GM06990 (cell line): ENCODE measurements at regions not wholly inside any gene's neighbourhood (a gene's known extent, or its start where the extent isn't known, plus 50 kb on each side); places are given as distances from the start of the nearest gene placed in this dataset.

Experiments used
- DNase-seq: peaks from one replicate; pipeline ENCODE4 v3.0.0-alpha.2; 2011; ENCODE audit not compliant: insufficient read length; ENCODE audit errors: extremely low read depth
- H3K27me3 ChIP-seq: replicated peaks from 2 replicates; pipeline ENCODE4 v1.6.0; 2011; ENCODE audit warnings: low read length; ENCODE audit not compliant: control insufficient read depth, insufficient read depth
- H3K36me3 ChIP-seq: 2 replicates; pipeline ENCODE4 v1.5.1; 2011; ENCODE audit warnings: low read length; ENCODE audit not compliant: control insufficient read depth, insufficient read depth
- H3K4me3 ChIP-seq: replicated peaks from 2 replicates; pipeline ENCODE4 v1.5.1; 2011; ENCODE audit warnings: low read depth, mild to moderate bottlenecking, control low read depth, low read length
- TF ChIP-seq, protein P1 (sequence below): IDR thresholded peaks from 2 replicates; pipeline ENCODE4 v1.5.1; 2011; ENCODE audit warnings: low read length, control low read depth, mild to moderate bottlenecking, inconsistent platforms; ENCODE audit not compliant: insufficient read depth, poor library complexity, severe bottlenecking

DNA sequence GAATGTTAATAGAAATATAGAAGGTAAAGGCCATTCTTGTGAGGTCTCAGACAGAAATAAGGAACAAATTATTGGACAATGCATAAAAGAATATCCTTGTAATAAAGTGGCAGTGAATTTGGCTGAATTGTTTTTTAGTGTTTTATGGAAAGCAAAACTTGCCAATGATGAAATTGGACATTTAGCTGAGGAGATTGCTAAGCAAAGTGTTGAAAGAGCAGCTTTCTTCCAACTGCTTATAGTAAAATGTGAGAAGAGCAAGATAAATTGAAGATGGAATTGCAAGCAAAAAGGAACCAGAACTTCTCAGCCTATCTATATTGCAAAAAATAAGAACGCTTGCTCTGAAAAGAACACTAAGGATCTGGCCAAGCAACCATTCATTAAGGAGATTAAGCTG, 245.7 kb downstream of the MREG start:
- H3K36me3 ChIP-seq, result no peaks in the 10 kb centered on the region
- TF ChIP-seq, protein P1, sequence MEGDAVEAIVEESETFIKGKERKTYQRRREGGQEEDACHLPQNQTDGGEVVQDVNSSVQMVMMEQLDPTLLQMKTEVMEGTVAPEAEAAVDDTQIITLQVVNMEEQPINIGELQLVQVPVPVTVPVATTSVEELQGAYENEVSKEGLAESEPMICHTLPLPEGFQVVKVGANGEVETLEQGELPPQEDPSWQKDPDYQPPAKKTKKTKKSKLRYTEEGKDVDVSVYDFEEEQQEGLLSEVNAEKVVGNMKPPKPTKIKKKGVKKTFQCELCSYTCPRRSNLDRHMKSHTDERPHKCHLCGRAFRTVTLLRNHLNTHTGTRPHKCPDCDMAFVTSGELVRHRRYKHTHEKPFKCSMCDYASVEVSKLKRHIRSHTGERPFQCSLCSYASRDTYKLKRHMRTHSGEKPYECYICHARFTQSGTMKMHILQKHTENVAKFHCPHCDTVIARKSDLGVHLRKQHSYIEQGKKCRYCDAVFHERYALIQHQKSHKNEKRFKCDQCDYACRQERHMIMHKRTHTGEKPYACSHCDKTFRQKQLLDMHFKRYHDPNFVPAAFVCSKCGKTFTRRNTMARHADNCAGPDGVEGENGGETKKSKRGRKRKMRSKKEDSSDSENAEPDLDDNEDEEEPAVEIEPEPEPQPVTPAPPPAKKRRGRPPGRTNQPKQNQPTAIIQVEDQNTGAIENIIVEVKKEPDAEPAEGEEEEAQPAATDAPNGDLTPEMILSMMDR, result no peak
- DNase-seq, result no peak

DNA sequence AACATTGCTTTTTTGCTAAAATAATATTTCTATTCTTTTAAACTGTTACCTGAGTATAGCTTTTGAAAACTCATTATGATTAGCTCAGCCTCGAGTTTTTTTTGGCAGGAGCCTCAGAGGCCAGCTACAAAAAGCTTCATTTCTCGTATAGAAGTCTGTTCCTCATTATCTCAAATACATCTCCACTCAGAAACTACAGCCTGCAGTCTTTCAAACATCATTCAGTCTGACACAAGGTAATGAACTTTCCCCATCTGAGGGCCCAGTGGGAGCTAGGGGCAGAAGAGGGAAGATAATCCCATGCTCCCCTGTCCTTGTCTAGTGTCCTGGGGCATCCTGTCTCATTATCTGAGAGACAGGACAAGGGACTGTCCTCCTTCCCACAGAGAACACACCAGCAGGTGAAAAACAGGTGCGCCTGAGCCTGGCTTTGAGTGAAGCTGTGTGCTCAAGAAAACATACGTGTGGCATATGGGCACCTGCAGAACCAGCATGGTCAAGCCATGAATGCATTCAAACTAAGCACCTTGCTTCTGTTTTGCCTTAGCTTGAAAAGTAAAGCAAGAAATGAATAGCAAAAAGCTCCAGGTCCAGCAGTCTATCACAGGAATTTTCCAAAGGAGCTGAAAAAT, 247.5 kb downstream of the MREG start:
- Histone ChIP-seq H3K36me3 (no peaks in the 10 kb centered on the region), H3K27me3 (no peaks in the 10 kb centered on the region; the same call in 1 of the 2 replicates), H3K4me3 (no peak overlapping the region)
- no peak for DNase-seq
- TF ChIP-seq, protein P1, result no peak

More for the DNA sequence above, 245.7 kb downstream of the MREG start:
- H3K27me3 ChIP-seq, result no peaks in the 10 kb centered on the region; the same call in 1 of the 2 replicates
- no peak overlapping the region for H3K4me3 ChIP-seq

DNA sequence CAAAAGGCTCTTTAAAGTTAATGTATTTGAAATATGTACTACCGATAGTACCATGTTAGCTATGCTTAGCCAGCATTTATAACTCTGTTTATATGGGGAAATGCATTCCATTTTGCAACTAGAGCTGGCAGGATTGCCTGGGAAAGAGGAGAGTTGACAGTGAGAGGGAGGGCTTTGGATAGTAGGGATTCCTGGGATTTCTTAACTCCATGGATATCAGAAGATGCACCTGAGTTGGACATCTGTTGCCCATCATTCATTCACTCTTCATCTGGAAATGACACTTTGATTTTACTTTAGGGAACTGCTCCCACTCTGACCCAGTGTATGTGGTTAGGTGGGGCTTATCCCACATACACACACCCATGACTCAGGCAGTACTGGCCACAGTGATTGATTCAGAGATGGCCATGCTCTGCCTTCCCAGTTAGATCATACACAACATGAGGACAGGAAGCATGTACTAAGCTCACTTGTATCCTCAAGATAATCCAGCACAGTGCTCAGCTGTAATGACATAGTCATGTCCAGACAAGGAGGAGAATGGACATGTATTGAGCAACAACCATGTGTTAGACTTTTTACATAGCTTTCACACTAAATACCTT, 248.8 kb downstream of the MREG start:
- H3K36me3 ChIP-seq, result no peaks in the 10 kb centered on the region
- H3K27me3 ChIP-seq, result no peaks in the 10 kb centered on the region
- no peak for DNase-seq
- no peak overlapping the region for H3K4me3 ChIP-seq
- TF ChIP-seq, protein P1, result no peak

DNA sequence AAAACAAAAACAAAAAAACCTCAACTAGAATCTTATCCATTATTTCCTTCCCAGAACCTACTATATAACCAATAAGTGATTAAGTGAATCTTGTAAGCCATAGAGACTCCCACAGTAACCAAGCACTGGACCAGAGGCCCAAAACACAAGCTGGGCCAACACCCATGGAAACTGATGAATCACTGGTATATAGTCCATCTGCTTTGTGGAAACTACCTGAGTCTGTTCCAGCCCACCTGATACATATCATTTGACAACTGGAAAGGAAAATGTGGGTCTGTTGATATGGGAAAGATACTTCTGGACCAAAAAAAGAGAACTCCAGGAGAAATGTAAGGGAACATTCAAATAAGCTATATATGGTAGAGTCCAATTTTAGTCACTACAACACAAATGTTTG, 252.8 kb downstream of the MREG start:
- H3K27me3 ChIP-seq, result no peaks in the 10 kb centered on the region
- no peak for DNase-seq
- no peak overlapping the region for H3K4me3 ChIP-seq
- TF ChIP-seq, protein P1, result no peak
- no peaks in the 10 kb centered on the region for H3K36me3 ChIP-seq

DNA sequence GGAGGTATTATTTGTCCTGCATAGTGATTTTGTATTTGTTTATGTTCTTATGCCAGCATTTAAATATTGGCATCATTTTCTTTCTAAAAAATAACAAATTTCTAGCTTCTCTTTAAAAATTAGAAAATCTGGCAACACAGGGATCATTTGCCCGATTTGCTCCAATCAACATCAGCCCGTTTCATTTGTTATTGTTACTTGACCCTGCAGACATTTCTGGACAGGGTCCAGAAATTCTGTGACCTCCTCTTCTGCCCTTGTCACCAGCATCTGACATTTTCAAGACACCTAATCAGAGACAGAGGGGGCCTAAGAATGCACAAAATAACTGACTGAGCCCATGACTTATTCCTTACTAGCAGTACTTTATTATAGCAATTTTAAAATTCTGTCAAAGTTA, 253.3 kb downstream of the MREG start:
- Histone ChIP-seq H3K4me3 (no peak overlapping the region), H3K27me3 (no peaks in the 10 kb centered on the region), H3K36me3 (no peaks in the 10 kb centered on the region)
- TF ChIP-seq, protein P1, result no peak
- no peak for DNase-seq

DNA sequence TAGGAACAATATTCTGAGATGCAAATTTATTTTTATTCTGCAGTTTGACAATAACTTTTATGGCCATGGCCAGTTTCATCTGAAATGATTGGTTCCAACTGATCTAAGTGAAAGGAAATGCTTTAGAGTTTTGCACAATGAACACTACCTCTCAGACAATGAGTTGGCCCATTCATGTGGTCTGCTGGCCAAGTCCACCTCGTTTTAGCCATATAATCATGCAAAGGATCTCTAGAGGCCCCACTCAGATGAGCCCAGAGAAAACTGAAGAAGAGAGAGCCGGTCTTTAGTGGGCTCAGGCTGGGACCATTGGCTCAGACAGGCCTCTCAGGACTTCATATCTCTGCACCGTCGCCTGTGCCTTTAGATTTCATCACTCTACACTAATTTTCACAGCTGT, 254.7 kb downstream of the MREG start:
- Histone ChIP-seq H3K4me3 (no peak overlapping the region), H3K36me3 (no peaks in the 10 kb centered on the region), H3K27me3 (no peaks in the 10 kb centered on the region)
- TF ChIP-seq, protein P1, result no peak
- DNase-seq, result no peak
